ENCODE measurements at regions not wholly inside any gene's neighbourhood (a gene's known extent, or its start where the extent isn't known, plus 50 kb on each side); places are given as distances from the start of the nearest gene placed in this dataset.

DNA sequence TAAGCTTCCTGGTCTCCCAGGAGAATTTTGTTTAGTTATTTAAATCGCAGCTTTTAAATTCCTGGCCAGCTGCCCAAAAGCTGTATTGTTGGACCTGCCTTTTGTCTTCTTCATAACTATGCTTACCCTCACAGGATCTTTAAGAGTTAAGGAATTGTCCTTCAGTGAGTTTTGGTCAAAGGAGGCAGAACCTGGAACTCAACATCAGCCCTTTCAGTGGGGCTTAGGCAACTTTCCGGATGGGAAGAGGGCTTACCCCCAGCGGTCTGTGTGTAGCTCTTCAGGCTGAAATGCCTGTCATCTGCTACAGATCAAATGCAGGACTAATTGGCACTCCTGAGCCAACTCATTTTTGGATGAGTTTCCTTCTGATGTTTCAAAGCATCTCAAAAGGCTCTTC lies 402.6 kb downstream of the SIPA1L2 start:
- TF ChIP-seq EP300 (conservative IDR thresholded peaks at IDR 0.05; ENCODE audit: poor library complexity, severe bottlenecking) (no peak), TAF1 (IDR thresholded peaks at IDR 0.05; ENCODE audit: low read depth) (no peak), POLR2AphosphoS5 (IDR thresholded peaks at IDR 0.05) (no peak)
- TF ChIP-seq, protein P1, sequence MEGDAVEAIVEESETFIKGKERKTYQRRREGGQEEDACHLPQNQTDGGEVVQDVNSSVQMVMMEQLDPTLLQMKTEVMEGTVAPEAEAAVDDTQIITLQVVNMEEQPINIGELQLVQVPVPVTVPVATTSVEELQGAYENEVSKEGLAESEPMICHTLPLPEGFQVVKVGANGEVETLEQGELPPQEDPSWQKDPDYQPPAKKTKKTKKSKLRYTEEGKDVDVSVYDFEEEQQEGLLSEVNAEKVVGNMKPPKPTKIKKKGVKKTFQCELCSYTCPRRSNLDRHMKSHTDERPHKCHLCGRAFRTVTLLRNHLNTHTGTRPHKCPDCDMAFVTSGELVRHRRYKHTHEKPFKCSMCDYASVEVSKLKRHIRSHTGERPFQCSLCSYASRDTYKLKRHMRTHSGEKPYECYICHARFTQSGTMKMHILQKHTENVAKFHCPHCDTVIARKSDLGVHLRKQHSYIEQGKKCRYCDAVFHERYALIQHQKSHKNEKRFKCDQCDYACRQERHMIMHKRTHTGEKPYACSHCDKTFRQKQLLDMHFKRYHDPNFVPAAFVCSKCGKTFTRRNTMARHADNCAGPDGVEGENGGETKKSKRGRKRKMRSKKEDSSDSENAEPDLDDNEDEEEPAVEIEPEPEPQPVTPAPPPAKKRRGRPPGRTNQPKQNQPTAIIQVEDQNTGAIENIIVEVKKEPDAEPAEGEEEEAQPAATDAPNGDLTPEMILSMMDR (IDR thresholded peaks at IDR 0.05; ENCODE audit: poor library complexity, severe bottlenecking) = no peak
